IMR-90 (cell line): ENCODE measurements at regions not wholly inside any gene's neighbourhood (a gene's known extent, or its start where the extent isn't known, plus 50 kb on each side); places are given as distances from the start of the nearest gene placed in this dataset.

Source experiments
- ATAC-seq: fragments of 200-7000 bp; cut with Tn5 transposase; 2 replicates; pipeline ENCODE4 v1.9.1; 2020; ENCODE audit warnings: low read depth, mild to moderate bottlenecking, moderate library complexity
- BruUV-seq: library from RNA; stranded (reverse); fragments of 400-500 nt; replicated peaks from 2 replicates; lab custom pipeline; 2021; lab: Mats Ljungman, UMichigan
- CTCF ChIA-PET: fragments of 300-600 bp; formaldehyde crosslinking; extraction: SDS; loops from one replicate; lab custom pipeline; 2021; ENCODE audit warnings: antibody characterized with exemption; lab: Yijun Ruan, JAX
- POLR2A ChIA-PET: fragments of 300-600 bp; sonication (Branson Sonifier 250); formaldehyde crosslinking; loops from one replicate; lab custom pipeline; 2022; ENCODE audit warnings: antibody characterized with exemption; ENCODE audit not compliant: unreplicated experiment; lab: Charles Lee
- DNase-seq: peaks from one replicate; pipeline ENCODE4 v3.0.0; 2013
- H2AFZ ChIP-seq: replicated peaks from 2 replicates; pipeline ENCODE3; 2013; ENCODE audit warnings: low read length, mild to moderate bottlenecking; ENCODE audit not compliant: poor library complexity
- H2AK5ac ChIP-seq: 2 replicates; pipeline ENCODE4 v1.6.1; 2013; ENCODE audit warnings: low read depth, low read length, inconsistent platforms
- H2AK9ac ChIP-seq: replicated peaks from 2 replicates; pipeline ENCODE3; 2013; ENCODE audit warnings: mild to moderate bottlenecking, low read depth, low read length, moderate library complexity; ENCODE audit not compliant: poor library complexity
- H2BK120ac ChIP-seq: 2 replicates; pipeline ENCODE4 v1.6.1; 2013; ENCODE audit warnings: low read depth, low read length, inconsistent platforms
- H2BK15ac ChIP-seq: 3 replicates; pipeline ENCODE4 v1.6.1; 2013; ENCODE audit warnings: low read depth, low read length, inconsistent platforms
- H2BK20ac ChIP-seq: 2 replicates; pipeline ENCODE4 v1.6.1; 2013; ENCODE audit warnings: low read depth, mild to moderate bottlenecking, inconsistent platforms, low read length, moderate library complexity
- H2BK5ac ChIP-seq: 2 replicates; pipeline ENCODE4 v1.6.1; 2013; ENCODE audit warnings: mild to moderate bottlenecking, low read depth, low read length, inconsistent platforms; ENCODE audit not compliant: poor library complexity, severe bottlenecking
- H3K14ac ChIP-seq: replicated peaks from 2 replicates; pipeline ENCODE4 v1.6.1; 2013; ENCODE audit warnings: low read depth, low read length, inconsistent platforms
- H3K18ac ChIP-seq: 2 replicates; pipeline ENCODE4 v1.6.1; 2013; ENCODE audit warnings: low read depth, low read length, control low read depth
- H3K23ac ChIP-seq: 2 replicates; pipeline ENCODE4 v1.6.1; 2013; ENCODE audit warnings: low read depth, low read length, inconsistent platforms
- H3K27ac ChIP-seq: 2 replicates; pipeline ENCODE4 v1.5.1; 2013; ENCODE audit warnings: mild to moderate bottlenecking, control low read depth, low read length; ENCODE audit not compliant: insufficient read depth
- H3K27me3 ChIP-seq: 2 replicates; pipeline ENCODE4 v1.6.1; 2013; ENCODE audit warnings: low read length; ENCODE audit not compliant: control insufficient read depth, insufficient read depth
- H3K36me3 ChIP-seq: 2 replicates; pipeline ENCODE4 v1.6.1; 2013; ENCODE audit warnings: low read length, mixed read lengths; ENCODE audit not compliant: control insufficient read depth, insufficient read depth
- H3K4ac ChIP-seq: 2 replicates; pipeline ENCODE4 v1.6.1; 2013; ENCODE audit warnings: low read depth, low read length, inconsistent platforms
- H3K4me1 ChIP-seq: 2 replicates; pipeline ENCODE4 v1.6.1; 2013; ENCODE audit warnings: low read length, mixed read lengths; ENCODE audit not compliant: control insufficient read depth, insufficient read depth
- H3K4me2 ChIP-seq: 2 replicates; pipeline ENCODE4 v1.6.1; 2013; ENCODE audit warnings: low read depth, mild to moderate bottlenecking, control low read depth, low read length, moderate library complexity
- H3K4me3 ChIP-seq: 2 replicates; pipeline ENCODE4 v1.5.1; 2013; ENCODE audit warnings: low read depth, mild to moderate bottlenecking, control low read depth, low read length, moderate library complexity; ENCODE audit not compliant: insufficient read depth
- H3K56ac ChIP-seq: 2 replicates; pipeline ENCODE4 v1.6.1; 2013; ENCODE audit warnings: low read length, inconsistent platforms; ENCODE audit not compliant: insufficient read depth; ENCODE audit errors: extremely low read depth
- H3K79me1 ChIP-seq, 2 experiments: 2 replicates each; pipeline ENCODE4 v1.6.1; 2013; ENCODE audit warnings: low read length in 2 of 2, inconsistent platforms in 1 of 2, low read depth in 1 of 2
- H3K9ac ChIP-seq: 2 replicates; pipeline ENCODE4 v1.6.1; 2013; ENCODE audit warnings: low read depth, low read length, control low read depth
- H3K9me1 ChIP-seq: 2 replicates; pipeline ENCODE4 v1.6.1; 2013; ENCODE audit warnings: low read length, inconsistent platforms; ENCODE audit not compliant: insufficient read depth
- H3K9me3 ChIP-seq: 2 replicates; pipeline ENCODE4 v1.6.1; 2013; ENCODE audit warnings: low read length; ENCODE audit not compliant: control insufficient read depth, insufficient read depth
- H4K20me1 ChIP-seq: 2 replicates; pipeline ENCODE4 v1.6.1; 2013; ENCODE audit warnings: low read length, inconsistent platforms; ENCODE audit not compliant: insufficient read depth
- H4K5ac ChIP-seq: 2 replicates; pipeline ENCODE4 v1.6.1; 2013; ENCODE audit warnings: mild to moderate bottlenecking, low read depth, low read length, control low read depth
- H4K8ac ChIP-seq, 2 experiments: 2 replicates each; pipeline ENCODE4 v1.6.1; 2013; ENCODE audit warnings: low read depth in 2 of 2, low read length in 2 of 2, control low read depth in 1 of 2, inconsistent platforms in 1 of 2
- H4K91ac ChIP-seq: 2 replicates; pipeline ENCODE4 v1.6.1; 2013; ENCODE audit warnings: low read depth, low read length, inconsistent platforms; ENCODE audit not compliant: insufficient read depth
- BHLHE40 ChIP-seq: fragments of 150-350 bp; IDR thresholded peaks from 2 replicates; pipeline ENCODE4 v1.6.1; 2016; ENCODE audit warnings: mild to moderate bottlenecking, low read depth, low read length
- CEBPB ChIP-seq: IDR thresholded peaks from 2 replicates; pipeline ENCODE4 v1.6.1; 2012; ENCODE audit warnings: low read depth, low read length, improper control_type of control experiment
- CHD1 ChIP-seq: IDR thresholded peaks from 2 replicates; pipeline ENCODE4 v1.6.1; 2012; ENCODE audit warnings: low read depth, low read length, improper control_type of control experiment
- FOS ChIP-seq: fragments of 150-350 bp; IDR thresholded peaks from 2 replicates; pipeline ENCODE4 v1.6.1; 2016; ENCODE audit warnings: low read depth, low read length
- MAFK ChIP-seq: IDR thresholded peaks from 2 replicates; pipeline ENCODE4 v1.6.1; 2012; ENCODE audit warnings: low read depth, low read length, improper control_type of control experiment
- MAZ ChIP-seq: IDR thresholded peaks from 2 replicates; pipeline ENCODE4 v1.6.1; 2012; ENCODE audit warnings: low read depth, mild to moderate bottlenecking, low read length, improper control_type of control experiment, moderate library complexity, borderline replicate concordance
- POLR2A ChIP-seq: IDR thresholded peaks from 2 replicates; pipeline ENCODE4 v1.6.1; 2012; ENCODE audit warnings: mild to moderate bottlenecking, low read depth, low read length
- WGBS, 2 experiments: methylation state at CpG; one replicate each; pipeline versions ENCODE4 v1.1.5 to v1.1.7; 2013; ENCODE audit warnings: missing lambda C conversion rate in 2 of 2; ENCODE audit not compliant: insufficient read length in 1 of 2; ENCODE audit errors: extremely low coverage in 2 of 2; 5-methylcytosine and 5-hydroxymethylcytosine counted together
- dilution Hi-C: fragments of 300-500 bp; cut with HindIII; formaldehyde crosslinking; loops from one replicate; pipeline ENCODE4 v1.14.3; 2018; ENCODE audit warnings: low sequenced_read_pairs; ENCODE audit not compliant: unreplicated experiment
- in situ Hi-C: fragments of 300-500 bp; cut with MboI; formaldehyde crosslinking; loops from 3 replicates; pipeline ENCODE4 v1.14.3; 2019; ENCODE audit warnings: low sequenced_read_pairs, inconsistent platforms, mixed read lengths
- intact Hi-C: fragments of 100-400 bp; cut with micrococcal nuclease; formaldehyde crosslinking; loops from 2 replicates; pipeline ENCODE4 v1.10.0; 2022
- TF ChIP-seq, protein P1 (sequence below): fragments of 150-350 bp; IDR thresholded peaks from 2 replicates; pipeline ENCODE4 v1.6.1; 2016; ENCODE audit warnings: low read depth, mild to moderate bottlenecking, low read length, moderate library complexity, borderline replicate concordance

DNA sequence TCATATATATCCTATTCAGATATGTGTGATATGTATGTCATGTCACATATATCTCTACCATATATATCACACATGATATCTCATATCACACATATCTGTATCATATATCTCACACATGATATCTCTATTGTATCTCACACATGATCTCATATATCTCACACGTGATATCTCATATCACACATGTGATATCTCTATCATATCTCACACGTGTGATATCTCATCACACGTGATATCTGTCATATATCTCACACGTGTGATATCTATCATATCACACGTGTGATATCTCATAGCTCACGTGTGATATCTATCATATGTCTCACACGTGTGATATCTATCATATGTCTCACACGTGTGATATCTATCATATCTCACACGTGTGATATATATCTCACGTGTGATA lies 240.7 kb downstream of the MAP2K4 start (continued):
- no peak for TF ChIP-seq FOS
- TF ChIP-seq POLR2A: no peak

DNA sequence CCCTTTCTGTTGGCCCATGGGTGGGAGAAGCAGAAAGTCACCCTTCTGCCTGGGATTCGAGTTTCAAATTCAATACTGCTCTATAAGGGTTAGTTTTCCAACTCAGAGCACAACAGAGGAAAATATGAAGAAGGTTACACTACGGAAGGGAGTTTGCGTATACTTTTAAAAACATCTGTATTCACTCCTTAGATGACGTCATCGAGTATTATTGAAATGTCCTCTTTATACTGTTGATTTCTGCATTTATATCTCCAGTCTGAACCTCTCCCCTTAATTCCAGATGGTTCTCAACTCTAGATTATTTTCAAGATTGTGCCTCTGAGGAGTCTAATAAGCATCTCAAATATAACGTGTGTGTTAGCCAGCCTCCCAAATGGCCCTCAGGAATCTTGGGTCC lies 249.1 kb downstream of the MAP2K4 start:
- BruUV-seq: no TSS peak
- in situ Hi-C loops: no loop called here

More for the DNA sequence above, 249.1 kb downstream of the MAP2K4 start:
- DNase-seq (no peak), ATAC-seq (no peak)
- CTCF ChIA-PET: no interaction called here
- H3K9me3 ChIP-seq: no peaks in the 10 kb centered on the region; the same call in 1 of the 2 replicates
- no peak overlapping the region for H2BK15ac ChIP-seq
- dilution Hi-C loops: no loop called here
- WGBS, 2 experiments: no CpG with 5 or more reads among the region's 6 CpGs
- H2AK5ac ChIP-seq: no peak overlapping the region
- H3K27ac ChIP-seq: no peak overlapping the region
- H2AFZ ChIP-seq: no peak overlapping the region
- H3K27me3 ChIP-seq: no peaks in the 10 kb centered on the region
- no peaks in the 10 kb centered on the region for H4K20me1 ChIP-seq
- no peak overlapping the region for H4K8ac ChIP-seq
- no peak overlapping the region for H3K9ac ChIP-seq
- H3K36me3 ChIP-seq: no peaks in the 10 kb centered on the region
- TF ChIP-seq CEBPB: no peak
- TF ChIP-seq, protein P1, sequence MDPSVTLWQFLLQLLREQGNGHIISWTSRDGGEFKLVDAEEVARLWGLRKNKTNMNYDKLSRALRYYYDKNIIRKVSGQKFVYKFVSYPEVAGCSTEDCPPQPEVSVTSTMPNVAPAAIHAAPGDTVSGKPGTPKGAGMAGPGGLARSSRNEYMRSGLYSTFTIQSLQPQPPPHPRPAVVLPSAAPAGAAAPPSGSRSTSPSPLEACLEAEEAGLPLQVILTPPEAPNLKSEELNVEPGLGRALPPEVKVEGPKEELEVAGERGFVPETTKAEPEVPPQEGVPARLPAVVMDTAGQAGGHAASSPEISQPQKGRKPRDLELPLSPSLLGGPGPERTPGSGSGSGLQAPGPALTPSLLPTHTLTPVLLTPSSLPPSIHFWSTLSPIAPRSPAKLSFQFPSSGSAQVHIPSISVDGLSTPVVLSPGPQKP: no peak
- no peak for TF ChIP-seq MAZ
- no peak for TF ChIP-seq FOS
- no peak for TF ChIP-seq CHD1
- no peak for TF ChIP-seq MAFK
- no peak for TF ChIP-seq BHLHE40
- H3K56ac ChIP-seq: no peak overlapping the region
- no peak overlapping the region for H3K4me2 ChIP-seq
- no peak overlapping the region for H2AK9ac ChIP-seq
- no peaks in the 10 kb centered on the region for H3K79me1 ChIP-seq
- no peaks in the 10 kb centered on the region for H3K9me1 ChIP-seq
- no peaks in the 10 kb centered on the region for H3K4me1 ChIP-seq
- H4K91ac ChIP-seq: no peak overlapping the region
- no peak overlapping the region for H4K5ac ChIP-seq
- intact Hi-C loops: no loop called here
- no peak overlapping the region for H2BK120ac ChIP-seq
- H2BK5ac ChIP-seq: no peak overlapping the region
- H2BK20ac ChIP-seq: no peak overlapping the region
- no peak overlapping the region for H3K4ac ChIP-seq
- H3K14ac ChIP-seq: no peak overlapping the region
- H3K4me3 ChIP-seq: no peak overlapping the region
- no peak overlapping the region for H3K23ac ChIP-seq
- POLR2A ChIA-PET: no interaction called here
- no peak overlapping the region for H3K18ac ChIP-seq
